GM12878 (cell line): ENCODE measurements at regions not wholly inside any gene's neighbourhood (a gene's known extent, or its start where the extent isn't known, plus 50 kb on each side); places are given as distances from the start of the nearest gene placed in this dataset.

Experiments used
- ATAC-seq: fragments of 200-7000 bp; cut with Tn5 transposase; 3 replicates; pipeline ENCODE4 v1.9.1; 2020; ENCODE audit warnings: mild to moderate bottlenecking, moderate library complexity
- BruUV-seq: library from RNA; stranded (reverse); fragments of 400-500 nt; replicated peaks from 2 replicates; lab custom pipeline; 2021; lab: Mats Ljungman, UMichigan
- CTCF ChIA-PET: fragments of 300-600 bp; sonication (Branson Sonifier 250); formaldehyde crosslinking; extraction: SDS; loops from one replicate; lab custom pipeline; 2021; ENCODE audit warnings: inconsistent platforms; lab: Yijun Ruan, JAX
- POLR2A ChIA-PET: fragments of 350-600 bp; formaldehyde crosslinking; extraction: SDS; loops from one replicate; lab custom pipeline; 2021; ENCODE audit warnings: inconsistent platforms; lab: Charles Lee
- RAD21 ChIA-PET: fragments of 300-600 bp; sonication (Branson Sonifier 250); formaldehyde crosslinking; loops from one replicate; lab custom pipeline; 2023; ENCODE audit warnings: antibody characterized with exemption; ENCODE audit not compliant: unreplicated experiment; lab: Charles Lee
- SMC1A ChIA-PET: fragments of 300-600 bp; sonication (Branson Sonifier 250); formaldehyde crosslinking; loops from one replicate; lab custom pipeline; 2023; ENCODE audit not compliant: unreplicated experiment, uncharacterized antibody; lab: Charles Lee
- DNase-seq: peaks from one replicate; pipeline ENCODE4 v3.0.0-alpha.2; 2011; ENCODE audit warnings: low read depth, low spot score
- FAIRE-seq: peaks from 3 replicates; lab custom pipeline; 2011; peaks lifted over from hg19 to GRCh38; lab: Jason Lieb, UNC
- H2AFZ ChIP-seq: 2 replicates; pipeline ENCODE4 v1.6.0; 2011; ENCODE audit warnings: low read depth, low read length, control low read depth; ENCODE audit not compliant: control insufficient read depth
- H3K27ac ChIP-seq: 2 replicates; pipeline ENCODE4 v1.5.1; 2011; ENCODE audit warnings: control low read depth; ENCODE audit not compliant: control insufficient read depth, insufficient read depth
- H3K27me3 ChIP-seq, 2 experiments: replicated peaks in 1 of 2; 2 replicates each; pipeline versions ENCODE4 v1.6.0 to v1.6.1; 2011; ENCODE audit warnings: low read length in 1 of 2; ENCODE audit not compliant: control insufficient read depth in 2 of 2, insufficient read depth in 2 of 2
- H3K36me3 ChIP-seq, 2 experiments: 2 replicates each; pipeline ENCODE4 v1.5.1; 2011; ENCODE audit warnings: low read length in 1 of 2; ENCODE audit not compliant: control insufficient read depth in 2 of 2, insufficient read depth in 2 of 2
- H3K4me1 ChIP-seq: 2 replicates; pipeline ENCODE4 v1.6.1; 2011; ENCODE audit warnings: mild to moderate bottlenecking, low read length, moderate library complexity, mixed read lengths; ENCODE audit not compliant: control insufficient read depth, insufficient read depth
- H3K4me2 ChIP-seq: 2 replicates; pipeline ENCODE4 v1.6.0; 2011; ENCODE audit warnings: control low read depth; ENCODE audit not compliant: control insufficient read depth, insufficient read depth
- H3K4me3 ChIP-seq: fragments of 200-600 bp; sonication (generic); 2 replicates; pipeline ENCODE4 v1.5.1; 2016
- H3K79me2 ChIP-seq: 2 replicates; pipeline ENCODE4 v1.6.0; 2011; ENCODE audit warnings: low read length; ENCODE audit not compliant: control insufficient read depth, insufficient read depth
- H3K9ac ChIP-seq: 2 replicates; pipeline ENCODE4 v1.8.0; 2011; ENCODE audit warnings: low read length, control low read depth, mixed read lengths; ENCODE audit not compliant: control insufficient read depth, insufficient read depth
- H3K9me3 ChIP-seq: replicated peaks from 3 replicates; pipeline ENCODE4 v1.5.1; 2011; ENCODE audit warnings: mild to moderate bottlenecking, low read length; ENCODE audit not compliant: control insufficient read depth, insufficient read depth
- H4K20me1 ChIP-seq: 2 replicates; pipeline ENCODE4 v1.6.0; 2011; ENCODE audit not compliant: control insufficient read depth, insufficient read depth
- BRCA1 ChIP-seq: IDR thresholded peaks from 2 replicates; pipeline ENCODE4 v1.6.1; 2011; ENCODE audit warnings: low read depth, low read length, improper control_type of control experiment
- CHD4 ChIP-seq: fragments of 200-600 bp; sonication (generic); IDR thresholded peaks from 2 replicates; pipeline ENCODE4 v1.6.1; 2016; ENCODE audit warnings: mild to moderate bottlenecking
- DPF2 ChIP-seq: fragments of 450-650 bp; IDR thresholded peaks from 2 replicates; pipeline ENCODE4 v1.6.1; 2017; ENCODE audit warnings: mild to moderate bottlenecking
- GATAD2B ChIP-seq: fragments of 450-650 bp; conservative IDR thresholded peaks from 2 replicates; pipeline ENCODE4 v1.6.1; 2017; ENCODE audit warnings: low read depth, mild to moderate bottlenecking, moderate library complexity
- MYB ChIP-seq: fragments of 150-350 bp; IDR thresholded peaks from 2 replicates; pipeline ENCODE4 v1.6.1; 2014; ENCODE audit warnings: mild to moderate bottlenecking, low read depth, low read length, borderline replicate concordance
- MYC ChIP-seq: IDR thresholded peaks from 2 replicates; pipeline ENCODE4 v1.6.1; 2011; ENCODE audit warnings: mild to moderate bottlenecking, low read length, moderate library complexity, inconsistent platforms; ENCODE audit not compliant: insufficient read depth, insufficient replicate concordance, insufficient read length, severe bottlenecking
- NFIC ChIP-seq: IDR thresholded peaks from 2 replicates; pipeline ENCODE4 v1.6.1; 2012; ENCODE audit warnings: low read depth, mild to moderate bottlenecking, inconsistent platforms, low read length, moderate library complexity
- POLR2AphosphoS2 ChIP-seq: IDR thresholded peaks from 2 replicates; pipeline ENCODE4 v1.6.1; 2011; ENCODE audit warnings: low read depth, mild to moderate bottlenecking, low read length, improper control_type of control experiment, moderate library complexity
- RB1 ChIP-seq: fragments of 450-650 bp; formaldehyde crosslinking; IDR thresholded peaks from 2 replicates; pipeline ENCODE4 v1.6.1; 2017; ENCODE audit warnings: mild to moderate bottlenecking, borderline replicate concordance
- RUNX3 ChIP-seq: IDR thresholded peaks from 2 replicates; pipeline ENCODE4 v1.6.1; 2012; ENCODE audit warnings: low read length, inconsistent platforms
- SIN3A ChIP-seq: IDR thresholded peaks from 2 replicates; pipeline ENCODE4 v1.6.1; 2012; ENCODE audit warnings: low read depth, low read length, improper control_type of control experiment
- SPI1 ChIP-seq: IDR thresholded peaks from 2 replicates; pipeline ENCODE4 v1.6.1; 2011; ENCODE audit warnings: low read depth, mild to moderate bottlenecking, low read length, moderate library complexity, borderline replicate concordance; ENCODE audit not compliant: insufficient read depth
- SREBF1 ChIP-seq: IDR thresholded peaks from 2 replicates; pipeline ENCODE4 v1.6.1; 2012; ENCODE audit warnings: mild to moderate bottlenecking, low read length
- SREBF2 ChIP-seq: IDR thresholded peaks from 2 replicates; pipeline ENCODE4 v1.6.1; 2012; ENCODE audit warnings: mild to moderate bottlenecking, low read length
- ZSCAN29 ChIP-seq: fragments of 450-650 bp; IDR thresholded peaks from 2 replicates; pipeline ENCODE4 v1.6.1; 2017; ENCODE audit warnings: mild to moderate bottlenecking, moderate library complexity
- WGBS: methylation state at CpG from one replicate; pipeline ENCODE4 v1.1.6; 2016; ENCODE audit warnings: low lambda C conversion rate; ENCODE audit not compliant: insufficient replicate concordance, insufficient coverage; ENCODE audit errors: missing lambda C conversion rate; 5-methylcytosine and 5-hydroxymethylcytosine counted together
- in situ Hi-C: fragments of 300-500 bp; cut with MboI; formaldehyde crosslinking; loops from 9 replicates; pipeline ENCODE4 v1.14.3; 2018; ENCODE audit warnings: mixed read lengths
- intact Hi-C: fragments of 100-400 bp; cut with micrococcal nuclease; formaldehyde crosslinking; loops from one replicate; pipeline ENCODE4 v1.14.2; 2022; ENCODE audit not compliant: unreplicated experiment
- TF ChIP-seq, protein P1 (sequence below): fragments of 450-650 bp; IDR thresholded peaks from 2 replicates; pipeline ENCODE4 v1.6.1; 2017; ENCODE audit warnings: mild to moderate bottlenecking, moderate library complexity
- TF ChIP-seq, protein P2 (sequence below): fragments of 450-650 bp; IDR thresholded peaks from 2 replicates; pipeline ENCODE4 v1.6.1; 2018; ENCODE audit warnings: borderline replicate concordance, mild to moderate bottlenecking; ENCODE audit not compliant: partially characterized antibody
- TF ChIP-seq, protein P3 (sequence below): IDR thresholded peaks from 2 replicates; pipeline ENCODE4 v1.6.1; 2011; ENCODE audit warnings: low read depth, low read length, improper control_type of control experiment, borderline replicate concordance

DNA sequence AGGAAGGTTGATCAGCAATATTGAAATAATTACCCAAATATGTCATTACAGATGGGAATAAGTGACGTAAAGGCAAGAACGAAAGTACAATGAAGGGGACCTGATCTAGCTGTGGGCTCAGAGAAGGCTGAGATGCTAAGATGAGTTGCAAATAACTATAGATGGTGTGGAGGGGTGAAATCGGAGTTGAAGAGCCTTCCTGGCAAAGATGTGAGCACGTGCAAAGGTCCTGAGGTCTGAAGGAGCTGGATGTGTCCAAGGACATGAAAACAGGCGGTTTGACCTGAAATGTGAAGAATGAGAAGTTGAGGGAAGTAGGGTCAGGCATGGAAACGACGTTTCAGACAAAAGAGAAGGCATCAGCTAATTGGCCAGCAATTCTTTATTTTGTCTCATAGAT is 61.6 kb upstream of the SLC45A1 start (continued):
- TF ChIP-seq SREBF2 (no peak), RUNX3 (no peak), NFIC (no peak), DPF2 (no peak), MYC (no peak), SPI1 (no peak), SREBF1 (no peak)

DNA sequence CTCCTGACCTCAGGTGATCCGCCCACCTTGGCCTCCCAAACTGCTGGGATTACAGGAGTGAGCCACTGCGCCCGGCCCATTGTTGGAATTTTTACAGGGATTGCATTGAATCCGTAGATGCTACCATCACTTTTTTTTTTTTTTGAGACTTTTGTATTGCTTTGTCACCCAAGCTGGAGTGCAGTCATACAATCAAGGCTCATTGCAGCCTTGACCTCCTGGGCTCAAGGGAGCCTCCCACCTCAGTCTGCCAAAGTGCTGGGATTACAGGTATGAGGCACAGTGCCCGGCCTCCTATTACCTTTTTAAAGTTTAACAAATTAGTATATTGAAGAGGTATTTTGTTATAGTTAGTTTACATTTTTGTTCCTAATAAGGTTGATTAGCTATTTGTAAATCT is 62.2 kb upstream of the SLC45A1 start:
- FAIRE-seq, result no peak
- Histone ChIP-seq H3K27me3 (no peaks in the 10 kb centered on the region), H3K36me3 (no peaks in the 10 kb centered on the region), H2AFZ (no peak overlapping the region), H3K9me3 (no peaks in the 10 kb centered on the region)
- ChIA-PET RAD21 (no interaction called here), POLR2A (no interaction called here), SMC1A (no interaction called here)
- no TSS peak for BruUV-seq
- in situ Hi-C loops, result no loop called here
- 42% methylated on average over 5 of the region's 5 CpGs for WGBS
- no peak for ATAC-seq
- no peak for DNase-seq
- TF ChIP-seq MYB (no peak), ZSCAN29 (no peak), POLR2AphosphoS2 (no peak), BRCA1 (no peak), SIN3A (no peak), NFIC (no peak), CHD4 (no peak), RB1 (no peak), GATAD2B (no peak)
- TF ChIP-seq, protein P1, sequence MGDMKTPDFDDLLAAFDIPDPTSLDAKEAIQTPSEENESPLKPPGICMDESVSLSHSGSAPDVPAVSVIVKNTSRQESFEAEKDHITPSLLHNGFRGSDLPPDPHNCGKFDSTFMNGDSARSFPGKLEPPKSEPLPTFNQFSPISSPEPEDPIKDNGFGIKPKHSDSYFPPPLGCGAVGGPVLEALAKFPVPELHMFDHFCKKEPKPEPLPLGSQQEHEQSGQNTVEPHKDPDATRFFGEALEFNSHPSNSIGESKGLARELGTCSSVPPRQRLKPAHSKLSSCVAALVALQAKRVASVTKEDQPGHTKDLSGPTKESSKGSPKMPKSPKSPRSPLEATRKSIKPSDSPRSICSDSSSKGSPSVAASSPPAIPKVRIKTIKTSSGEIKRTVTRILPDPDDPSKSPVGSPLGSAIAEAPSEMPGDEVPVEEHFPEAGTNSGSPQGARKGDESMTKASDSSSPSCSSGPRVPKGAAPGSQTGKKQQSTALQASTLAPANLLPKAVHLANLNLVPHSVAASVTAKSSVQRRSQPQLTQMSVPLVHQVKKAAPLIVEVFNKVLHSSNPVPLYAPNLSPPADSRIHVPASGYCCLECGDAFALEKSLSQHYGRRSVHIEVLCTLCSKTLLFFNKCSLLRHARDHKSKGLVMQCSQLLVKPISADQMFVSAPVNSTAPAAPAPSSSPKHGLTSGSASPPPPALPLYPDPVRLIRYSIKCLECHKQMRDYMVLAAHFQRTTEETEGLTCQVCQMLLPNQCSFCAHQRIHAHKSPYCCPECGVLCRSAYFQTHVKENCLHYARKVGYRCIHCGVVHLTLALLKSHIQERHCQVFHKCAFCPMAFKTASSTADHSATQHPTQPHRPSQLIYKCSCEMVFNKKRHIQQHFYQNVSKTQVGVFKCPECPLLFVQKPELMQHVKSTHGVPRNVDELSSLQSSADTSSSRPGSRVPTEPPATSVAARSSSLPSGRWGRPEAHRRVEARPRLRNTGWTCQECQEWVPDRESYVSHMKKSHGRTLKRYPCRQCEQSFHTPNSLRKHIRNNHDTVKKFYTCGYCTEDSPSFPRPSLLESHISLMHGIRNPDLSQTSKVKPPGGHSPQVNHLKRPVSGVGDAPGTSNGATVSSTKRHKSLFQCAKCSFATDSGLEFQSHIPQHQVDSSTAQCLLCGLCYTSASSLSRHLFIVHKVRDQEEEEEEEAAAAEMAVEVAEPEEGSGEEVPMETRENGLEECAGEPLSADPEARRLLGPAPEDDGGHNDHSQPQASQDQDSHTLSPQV, result no peak
- TF ChIP-seq, protein P2, sequence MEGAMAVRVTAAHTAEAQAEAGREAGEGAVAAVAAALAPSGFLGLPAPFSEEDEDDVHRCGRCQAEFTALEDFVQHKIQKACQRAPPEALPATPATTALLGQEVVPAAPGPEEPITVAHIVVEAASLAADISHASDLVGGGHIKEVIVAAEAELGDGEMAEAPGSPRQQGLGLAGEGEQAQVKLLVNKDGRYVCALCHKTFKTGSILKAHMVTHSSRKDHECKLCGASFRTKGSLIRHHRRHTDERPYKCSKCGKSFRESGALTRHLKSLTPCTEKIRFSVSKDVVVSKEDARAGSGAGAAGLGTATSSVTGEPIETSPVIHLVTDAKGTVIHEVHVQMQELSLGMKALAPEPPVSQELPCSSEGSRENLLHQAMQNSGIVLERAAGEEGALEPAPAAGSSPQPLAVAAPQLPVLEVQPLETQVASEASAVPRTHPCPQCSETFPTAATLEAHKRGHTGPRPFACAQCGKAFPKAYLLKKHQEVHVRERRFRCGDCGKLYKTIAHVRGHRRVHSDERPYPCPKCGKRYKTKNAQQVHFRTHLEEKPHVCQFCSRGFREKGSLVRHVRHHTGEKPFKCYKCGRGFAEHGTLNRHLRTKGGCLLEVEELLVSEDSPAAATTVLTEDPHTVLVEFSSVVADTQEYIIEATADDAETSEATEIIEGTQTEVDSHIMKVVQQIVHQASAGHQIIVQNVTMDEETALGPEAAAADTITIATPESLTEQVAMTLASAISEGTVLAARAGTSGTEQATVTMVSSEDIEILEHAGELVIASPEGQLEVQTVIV, result no peak
- TF ChIP-seq, protein P3, sequence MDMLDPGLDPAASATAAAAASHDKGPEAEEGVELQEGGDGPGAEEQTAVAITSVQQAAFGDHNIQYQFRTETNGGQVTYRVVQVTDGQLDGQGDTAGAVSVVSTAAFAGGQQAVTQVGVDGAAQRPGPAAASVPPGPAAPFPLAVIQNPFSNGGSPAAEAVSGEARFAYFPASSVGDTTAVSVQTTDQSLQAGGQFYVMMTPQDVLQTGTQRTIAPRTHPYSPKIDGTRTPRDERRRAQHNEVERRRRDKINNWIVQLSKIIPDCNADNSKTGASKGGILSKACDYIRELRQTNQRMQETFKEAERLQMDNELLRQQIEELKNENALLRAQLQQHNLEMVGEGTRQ, result no peak
- TF ChIP-seq, all 136 proteins: peak for 0
- Histone ChIP-seq H3K9ac (no peak overlapping the region), H3K27ac (no peak overlapping the region), H3K4me2 (no peak overlapping the region), H3K4me1 (no peaks in the 10 kb centered on the region; the same call in 1 of the 2 replicates), H4K20me1 (no peaks in the 10 kb centered on the region), H3K4me3 (no peak overlapping the region), H3K79me2 (no peaks in the 10 kb centered on the region)
- intact Hi-C loops, result no loop called here
- CTCF ChIA-PET, result interaction anchor here (0.5 kb wide), 1 partner anchor 1825 kb away, joined by 4 read pairs; no protein-coding TSS in a partner anchor
